HEK293T (cell line): ENCODE measurements at regions not wholly inside any gene's neighbourhood (a gene's known extent, or its start where the extent isn't known, plus 50 kb on each side); places are given as distances from the start of the nearest gene placed in this dataset.

Source experiments
- CTCF ChIA-PET: fragments of 350-600 bp; formaldehyde crosslinking; extraction: SDS; loops from one replicate; lab custom pipeline; 2021; ENCODE audit warnings: antibody characterized with exemption, inconsistent platforms; lab: Yijun Ruan, JAX
- POLR2A ChIA-PET: fragments of 350-600 bp; formaldehyde crosslinking; extraction: SDS; loops from one replicate; lab custom pipeline; 2020; ENCODE audit warnings: antibody characterized with exemption, inconsistent platforms; lab: Yijun Ruan, JAX
- DNase-seq: peaks from one replicate; pipeline ENCODE4 v3.0.0; 2012; ENCODE audit warnings: mixed read lengths; ENCODE audit errors: extremely low spot score
- ARNT ChIP-seq: fragments of 450-650 bp; IDR thresholded peaks from 2 replicates; pipeline ENCODE4 v1.6.1; 2017; ENCODE audit warnings: mild to moderate bottlenecking
- BHLHE40 ChIP-seq: fragments of 450-650 bp; IDR thresholded peaks from 2 replicates; pipeline ENCODE4 v1.6.1; 2016; ENCODE audit warnings: mild to moderate bottlenecking, moderate library complexity, borderline replicate concordance
- CTBP1 ChIP-seq: fragments of 450-650 bp; IDR thresholded peaks from 2 replicates; pipeline ENCODE4 v1.6.1; 2016; ENCODE audit warnings: borderline replicate concordance
- ELF4 ChIP-seq: fragments of 450-650 bp; IDR thresholded peaks from 2 replicates; pipeline ENCODE4 v1.6.1; 2017; ENCODE audit warnings: antibody characterized with exemption
- FOXA1 ChIP-seq: fragments of 450-650 bp; IDR thresholded peaks from 2 replicates; pipeline ENCODE4 v1.6.1; 2016; ENCODE audit warnings: mild to moderate bottlenecking
- FOXK2 ChIP-seq: fragments of 450-650 bp; IDR thresholded peaks from 2 replicates; pipeline ENCODE4 v1.6.1; 2016; ENCODE audit warnings: mild to moderate bottlenecking
- FOXM1 ChIP-seq: fragments of 450-650 bp; IDR thresholded peaks from 2 replicates; pipeline ENCODE4 v1.6.1; 2017; ENCODE audit warnings: mild to moderate bottlenecking, borderline replicate concordance
- HDGF ChIP-seq: fragments of 450-650 bp; IDR thresholded peaks from 2 replicates; pipeline ENCODE4 v1.6.1; 2017; ENCODE audit warnings: antibody characterized with exemption, borderline replicate concordance
- L3MBTL2 ChIP-seq: fragments of 450-650 bp; conservative IDR thresholded peaks from 2 replicates; pipeline ENCODE4 v1.6.1; 2016; ENCODE audit warnings: mild to moderate bottlenecking
- LEF1 ChIP-seq: fragments of 450-650 bp; IDR thresholded peaks from 2 replicates; pipeline ENCODE4 v1.6.1; 2017; ENCODE audit warnings: mild to moderate bottlenecking, borderline replicate concordance
- NFRKB ChIP-seq: fragments of 450-650 bp; IDR thresholded peaks from 2 replicates; pipeline ENCODE4 v1.6.1; 2016; ENCODE audit warnings: mild to moderate bottlenecking, moderate library complexity
- PKNOX1 ChIP-seq: fragments of 450-650 bp; IDR thresholded peaks from 2 replicates; pipeline ENCODE4 v1.6.1; 2016
- SP1 ChIP-seq: fragments of 450-650 bp; IDR thresholded peaks from 2 replicates; pipeline ENCODE4 v1.6.1; 2017
- TARDBP ChIP-seq: fragments of 450-650 bp; IDR thresholded peaks from 2 replicates; pipeline ENCODE4 v1.6.1; 2016
- ZNF384 ChIP-seq: fragments of 450-650 bp; IDR thresholded peaks from 2 replicates; pipeline ENCODE4 v1.6.1; 2016

DNA sequence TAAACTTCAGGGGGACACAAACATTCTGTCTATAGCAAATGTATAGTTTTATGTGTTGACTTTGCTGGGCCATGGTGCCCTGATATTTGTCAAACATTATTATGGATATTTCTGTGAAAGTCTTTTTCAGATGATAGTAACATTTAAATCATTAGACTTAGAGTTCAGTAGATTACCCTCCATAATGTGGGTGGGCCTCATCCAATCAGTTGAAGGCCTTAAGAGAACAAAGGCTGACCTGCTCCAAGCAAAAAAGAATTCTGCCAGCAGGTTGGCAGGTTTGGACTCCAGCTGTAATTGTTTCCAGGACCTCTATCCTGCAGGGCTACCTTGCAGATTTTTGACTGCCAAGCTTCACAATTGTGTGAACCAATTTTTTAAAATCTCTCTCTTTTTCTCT is 1250.9 kb downstream of the ROBO1 start:
- CTCF ChIA-PET: no interaction called here
- TF ChIP-seq ELF4 (no peak), LEF1 (no peak), FOXK2 (no peak), SP1 (no peak), L3MBTL2 (no peak), ZNF384 (no peak), TARDBP (no peak), FOXA1 (no peak), HDGF (no peak)
- POLR2A ChIA-PET: no interaction called here
- no peak for DNase-seq

- CTCF ChIA-PET: interaction anchor here (0.7 kb wide), 2 partner anchors 105 to 128 kb away, joined by 3 read pairs; no protein-coding TSS in a partner anchor
- POLR2A ChIA-PET: no interaction called here
- DNase-seq: no peak
- TF ChIP-seq TARDBP (no peak), FOXA1 (no peak), FOXK2 (no peak), ELF4 (no peak), L3MBTL2 (no peak), FOXM1 (no peak), ZNF384 (no peak), HDGF (no peak), ARNT (no peak), BHLHE40 (no peak), LEF1 (no peak), NFRKB (no peak), PKNOX1 (no peak)
Observed at GRCh38 chr3:78517965-78518364, 1249.8 kb downstream of the ROBO1 start.

GRCh38 chr3:78519281-78519680 is 1248.5 kb downstream of the ROBO1 start:
- ChIA-PET POLR2A (no interaction called here), CTCF (no interaction called here)
- TF ChIP-seq ZNF384 (no peak), SP1 (no peak)
- no peak for DNase-seq

- TF ChIP-seq TARDBP: no peak
- ChIA-PET POLR2A (no interaction called here), CTCF (no interaction called here)
- DNase-seq: no peak
Observed at GRCh38 chr3:78529601-78530000, 1238.2 kb downstream of the ROBO1 start.

DNA sequence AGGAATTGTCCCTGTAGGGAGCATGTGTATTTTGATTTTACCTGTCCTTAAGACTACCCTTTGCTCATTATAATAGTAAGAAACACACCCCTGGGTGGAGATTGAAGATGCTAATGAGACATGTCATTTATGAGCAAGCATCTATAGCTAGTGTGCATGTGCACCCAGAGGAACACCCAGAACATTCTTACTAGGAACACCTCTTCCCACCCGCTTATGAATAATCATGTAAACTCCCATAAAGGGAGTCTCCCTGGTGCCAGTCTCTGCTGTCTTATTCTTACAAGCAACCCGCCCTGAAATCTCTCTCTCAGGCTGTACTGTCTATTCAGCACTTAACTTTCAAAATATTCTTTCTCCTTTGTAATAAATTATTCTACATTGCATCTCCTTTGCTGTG is 1227.3 kb downstream of the ROBO1 start:
- CTCF ChIA-PET: no interaction called here

GRCh38 chr3:78545827-78546226 is 1222.0 kb downstream of the ROBO1 start:
- ChIA-PET POLR2A (no interaction called here), CTCF (no interaction called here)
- DNase-seq: no peak
- TF ChIP-seq ZNF384: no peak
- TF ChIP-seq FOXM1: no peak
- no peak for TF ChIP-seq NFRKB
- TF ChIP-seq ELF4: no peak

More for the DNA sequence above, 1227.3 kb downstream of the ROBO1 start:
- POLR2A ChIA-PET: no interaction called here
- DNase-seq: no peak
- TF ChIP-seq ARNT (no peak), LEF1 (no peak), NFRKB (no peak), CTBP1 (no peak), TARDBP (no peak), FOXM1 (no peak), HDGF (no peak)
